Adrenal gland (tissue), 9 donors: ENCODE measurements at regions not wholly inside any gene's neighbourhood (a gene's known extent, or its start where the extent isn't known, plus 50 kb on each side); places are given as distances from the start of the nearest gene placed in this dataset.

ENCODE experiments used
- DNase-seq, 7 donors: peaks; one replicate each; pipeline ENCODE4 v3.0.0-alpha.2; 2019 to 2020
- H3K27ac ChIP-seq, 5 donors: fragments of 200-600 bp; sonication (generic) in 4 of 5; 1 replicate in 3 of 5; 2 replicates in 2 of 5; pipeline versions ENCODE4 v1.5.1 to v1.8.0; 2016 to 2020; ENCODE audit warnings: mild to moderate bottlenecking in 1 of 5
- H3K27me3 ChIP-seq: fragments of 200-600 bp; 2 replicates; pipeline ENCODE4 v1.8.0; 2021
- H3K36me3 ChIP-seq, 2 donors: fragments of 200-600 bp; replicated peaks in 1 of 2; 1 replicate in 1 of 2; 2 replicates in 1 of 2; pipeline versions ENCODE4 v1.5.1 to v1.8.0; 2018 to 2022
- H3K4me1 ChIP-seq, 2 donors: fragments of 200-600 bp; replicated peaks in 1 of 2; 1 replicate in 1 of 2; 2 replicates in 1 of 2; pipeline versions ENCODE4 v1.5.1 to v1.8.0; 2018 to 2021
- H3K4me3 ChIP-seq, 4 donors: fragments of 200-600 bp; sonication (generic) in 3 of 4; one replicate each; pipeline ENCODE4 v1.5.1; 2016 to 2018
- H3K9me3 ChIP-seq, 3 donors: fragments of 200-600 bp; sonication (generic) in 1 of 3; replicated peaks in 1 of 3; 1 replicate in 2 of 3; 2 replicates in 1 of 3; pipeline versions ENCODE4 v1.5.1 to v1.8.0; 2016 to 2021
- POLR2A ChIP-seq, 2 donors: fragments of 450-650 bp; IDR thresholded peaks; one replicate each; pipeline ENCODE4 v1.6.1; 2017; ENCODE audit warnings: antibody characterized with exemption in 2 of 2, mild to moderate bottlenecking in 2 of 2, moderate library complexity in 1 of 2
- WGBS, 4 donors: extraction: QIAGEN DNeasy Blood & Tissue Kit in 2 of 4; methylation state at CpG; one replicate each; pipeline versions ENCODE4 v1.1.5 to v1.1.7; 2013 to 2017; 5-methylcytosine and 5-hydroxymethylcytosine counted together
- intact Hi-C, 2 donors: fragments of 100-400 bp; cut with DNase I; formaldehyde crosslinking; loops; one replicate each; pipeline versions ENCODE4 v1.14.1 to v1.15.0; 2022 to 2023
- TF ChIP-seq, protein P1 (sequence below), 6 experiments: fragments of 450-650 bp in 4 of 6; fragments of 200-600 bp in 2 of 6; sonication (generic) in 1 of 6; IDR thresholded peaks; 1 replicate in 5 of 6; 2 replicates in 1 of 6; pipeline versions ENCODE4 v1.5.1 to v1.8.0; 2016 to 2021; ENCODE audit warnings: antibody characterized with exemption in 6 of 6, mild to moderate bottlenecking in 2 of 6, moderate library complexity in 1 of 6
- donor health status: healthy with polysubstance abuse.
- donor health status: Bipolar disorder and iron deficiency.
- donor health status: DM: yes; HTN: yes; CAD: no.
- donor health status: DM: no; HTN: no; CAD: no.
- donor health status: DM: no; HTN: no; CAD: no.

DNA sequence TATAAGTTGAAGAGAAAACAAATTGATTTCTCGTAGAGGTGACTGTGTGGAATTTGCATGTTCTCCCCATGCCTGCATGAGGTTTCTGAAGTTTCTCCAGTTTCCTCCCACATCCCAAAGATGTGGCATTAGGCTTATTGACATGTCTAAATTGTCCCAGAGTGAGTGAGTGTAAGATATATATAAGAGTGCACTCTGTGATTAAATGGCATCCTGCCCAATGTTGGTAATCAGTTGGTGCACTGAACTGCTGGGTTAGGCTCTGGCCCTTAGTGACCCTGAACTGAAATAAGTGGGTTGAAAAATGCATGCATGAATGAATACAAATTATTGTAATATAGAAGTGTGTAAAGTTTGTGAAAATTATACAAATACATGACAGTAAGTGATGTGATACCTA is 1106.5 kb downstream of the TECRL start:
- DNase-seq, result no peak
- H3K4me3 ChIP-seq, result no peak overlapping the region
- no peak overlapping the region for H3K27ac ChIP-seq
- TF ChIP-seq, protein P1, sequence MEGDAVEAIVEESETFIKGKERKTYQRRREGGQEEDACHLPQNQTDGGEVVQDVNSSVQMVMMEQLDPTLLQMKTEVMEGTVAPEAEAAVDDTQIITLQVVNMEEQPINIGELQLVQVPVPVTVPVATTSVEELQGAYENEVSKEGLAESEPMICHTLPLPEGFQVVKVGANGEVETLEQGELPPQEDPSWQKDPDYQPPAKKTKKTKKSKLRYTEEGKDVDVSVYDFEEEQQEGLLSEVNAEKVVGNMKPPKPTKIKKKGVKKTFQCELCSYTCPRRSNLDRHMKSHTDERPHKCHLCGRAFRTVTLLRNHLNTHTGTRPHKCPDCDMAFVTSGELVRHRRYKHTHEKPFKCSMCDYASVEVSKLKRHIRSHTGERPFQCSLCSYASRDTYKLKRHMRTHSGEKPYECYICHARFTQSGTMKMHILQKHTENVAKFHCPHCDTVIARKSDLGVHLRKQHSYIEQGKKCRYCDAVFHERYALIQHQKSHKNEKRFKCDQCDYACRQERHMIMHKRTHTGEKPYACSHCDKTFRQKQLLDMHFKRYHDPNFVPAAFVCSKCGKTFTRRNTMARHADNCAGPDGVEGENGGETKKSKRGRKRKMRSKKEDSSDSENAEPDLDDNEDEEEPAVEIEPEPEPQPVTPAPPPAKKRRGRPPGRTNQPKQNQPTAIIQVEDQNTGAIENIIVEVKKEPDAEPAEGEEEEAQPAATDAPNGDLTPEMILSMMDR (IDR thresholded peaks at IDR 0.05), result no peak
- no peak for TF ChIP-seq POLR2A (IDR thresholded peaks at IDR 0.05)
- intact Hi-C loops, result no loop called here
- no peaks in the 10 kb centered on the region for H3K4me1 ChIP-seq
- H3K9me3 ChIP-seq, result no peaks in the 10 kb centered on the region
- H3K36me3 ChIP-seq, result no peaks in the 10 kb centered on the region
- 68 to 91% (median 78%) methylated on average over 1 of the region's 1 CpG for WGBS, 4 donors
- no peaks in the 10 kb centered on the region for H3K27me3 ChIP-seq

DNA sequence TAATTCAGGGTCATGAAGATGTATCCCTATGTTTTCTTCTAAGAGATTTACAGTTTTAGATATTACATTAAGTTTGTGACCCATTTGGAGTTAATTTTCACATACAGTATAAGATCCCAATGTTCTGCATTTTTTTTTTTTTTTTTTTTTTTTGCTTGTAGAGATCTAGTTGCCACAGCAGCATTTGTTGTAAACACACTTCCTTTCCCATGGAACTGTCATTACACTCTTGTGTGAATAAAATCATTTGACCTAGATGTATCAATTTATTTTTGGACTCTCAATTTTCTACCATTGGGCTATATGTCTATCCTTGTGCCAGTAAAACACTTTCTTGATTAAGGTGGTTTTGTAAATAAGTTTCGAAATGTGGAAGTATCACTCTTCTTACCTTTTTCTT is 1107.2 kb downstream of the TECRL start:
- TF ChIP-seq, protein P1 (IDR thresholded peaks at IDR 0.05), result no peak
- no peak for TF ChIP-seq POLR2A (IDR thresholded peaks at IDR 0.05)
- DNase-seq, result no peak
- no peak overlapping the region for H3K27ac ChIP-seq
- no peaks in the 10 kb centered on the region for H3K36me3 ChIP-seq
- H3K4me3 ChIP-seq, result no peak overlapping the region
- no peaks in the 10 kb centered on the region for H3K9me3 ChIP-seq
- H3K27me3 ChIP-seq, result no peaks in the 10 kb centered on the region
- 79 to 95% (median 86%) methylated on average over 1 of the region's 1 CpG for WGBS, 4 donors
- intact Hi-C loops, result no loop called here
- no peaks in the 10 kb centered on the region for H3K4me1 ChIP-seq

DNA sequence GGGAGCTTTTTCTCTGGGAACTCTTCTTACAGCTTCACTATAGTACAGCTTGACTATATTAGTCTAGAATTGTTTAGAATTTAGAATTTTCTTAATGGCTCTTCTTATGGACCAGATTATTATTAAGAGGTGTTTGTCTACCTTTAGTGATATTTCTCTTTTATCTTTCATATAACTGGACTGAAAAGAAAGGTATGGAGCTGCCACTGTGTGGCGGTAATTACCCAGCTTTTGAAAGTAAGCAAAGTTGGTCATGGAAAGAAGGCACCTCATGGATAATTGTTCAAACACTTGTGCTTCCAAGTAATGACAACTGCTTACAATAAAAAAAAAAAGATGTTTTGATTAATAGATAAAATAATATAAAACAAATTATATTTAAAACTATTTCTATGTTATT is 1112.5 kb downstream of the TECRL start:
- 53 to 59% (median 55%) methylated on average over 1 of the region's 1 CpG for WGBS, 4 donors
- TF ChIP-seq, protein P1 (IDR thresholded peaks at IDR 0.05), result peak in 2 of 6 experiments; percentile 5 to 14
- TF ChIP-seq POLR2A (IDR thresholded peaks at IDR 0.05), result no peak

DNA sequence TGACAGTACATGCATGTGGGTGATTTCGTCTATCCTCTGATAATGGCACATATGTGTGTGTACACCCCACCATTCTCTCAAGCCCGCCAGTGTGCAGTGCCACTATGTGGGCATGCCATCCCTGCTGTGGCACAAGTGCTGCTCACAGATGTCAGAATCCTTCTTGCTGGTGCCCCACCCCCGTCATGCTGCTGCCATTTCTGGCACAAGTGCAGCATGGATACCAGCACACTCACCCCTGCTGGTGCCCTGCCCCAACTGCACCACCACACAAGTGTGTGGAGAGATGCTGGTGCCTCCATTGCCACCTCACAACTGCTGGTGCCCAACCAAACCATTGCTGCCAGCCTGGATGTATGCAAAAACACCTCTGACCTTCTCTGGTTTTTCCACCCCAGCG is 1133.8 kb downstream of the TECRL start:
- H3K9me3 ChIP-seq, result no peaks in the 10 kb centered on the region
- 61 to 76% (median 73%) methylated on average over 4 of the region's 4 CpGs for WGBS, 4 donors
- H3K4me3 ChIP-seq, result no peak overlapping the region
- DNase-seq, result no peak
- no peaks in the 10 kb centered on the region for H3K36me3 ChIP-seq
- intact Hi-C loops, result no loop called here
- H3K27ac ChIP-seq, result no peak overlapping the region
- no peaks in the 10 kb centered on the region for H3K4me1 ChIP-seq
- TF ChIP-seq POLR2A (IDR thresholded peaks at IDR 0.05), result no peak
- TF ChIP-seq, protein P1 (IDR thresholded peaks at IDR 0.05), result no peak
- no peaks in the 10 kb centered on the region for H3K27me3 ChIP-seq

More for the DNA sequence above, 1112.5 kb downstream of the TECRL start:
- Histone ChIP-seq H3K4me3 (no peak overlapping the region), H3K36me3 (no peaks in the 10 kb centered on the region), H3K27ac (no peak overlapping the region), H3K9me3 (no peaks in the 10 kb centered on the region), H3K4me1 (no peaks in the 10 kb centered on the region), H3K27me3 (no peaks in the 10 kb centered on the region)
- DNase-seq, result peak in 1 of 7 donors; percentile 3
- intact Hi-C loops, result no loop called here
